ENCODE measurements at regions not wholly inside any gene's neighbourhood (a gene's known extent, or its start where the extent isn't known, plus 50 kb on each side); places are given as distances from the start of the nearest gene placed in this dataset.

GRCh38 chr16:8155275-8155674 lies 435.0 kb downstream of the TMEM114 start:
- no peak overlapping the region for H3K4me3 Mint-ChIP-seq
- H3K36me3 Mint-ChIP-seq (ENCODE audit: low read depth) = peaks cover 4% of the 10 kb centered on the region; the same call in 2 of the 3 replicates
- Histone ChIP-seq H3K4me3 (no peak overlapping the region), H2AFZ (no peak overlapping the region), H3K79me2 (replicated peaks; ENCODE audit: insufficient read depth) (no peaks in the 10 kb centered on the region), H3K27ac (ENCODE audit: low read depth) (no peak overlapping the region), H3F3A (replicated peaks; ENCODE audit: low read depth) (no peaks in the 10 kb centered on the region), H4K20me1 (replicated peaks; ENCODE audit: insufficient read depth) (no peaks in the 10 kb centered on the region), H3K27me3 (ENCODE audit: insufficient read depth) (no peaks in the 10 kb centered on the region), H3K9me2 (ENCODE audit: insufficient read depth) (no peaks in the 10 kb centered on the region), H3K36me3 (ENCODE audit: insufficient read depth) (no peaks in the 10 kb centered on the region; the same call in 1 of the 2 replicates), H3K4me2 (no peak overlapping the region), H3K4me1 (ENCODE audit: insufficient read depth) (no peaks in the 10 kb centered on the region)
- DNase-seq (ENCODE audit: low spot score) (no peak), ATAC-seq (no peak)
- TF ChIP-seq POLR2AphosphoS5 (IDR thresholded peaks at IDR 0.05; ENCODE audit: low read depth) = no peak
- TF ChIP-seq ZNF462 (CRISPR knock-in tag; IDR thresholded peaks at IDR 0.05) = no peak
- H3K9me3 Mint-ChIP-seq = peaks cover 38% of the 10 kb centered on the region
- peaks cover 2% of the 10 kb centered on the region for H3K27me3 Mint-ChIP-seq (ENCODE audit: insufficient read depth, low read depth, poor library complexity)
- no peaks in the 10 kb centered on the region for H3K4me1 Mint-ChIP-seq
- no peak overlapping the region for H3K27ac Mint-ChIP-seq

- H3K27ac Mint-ChIP-seq = no peak overlapping the region
- H3K9me3 Mint-ChIP-seq = peaks cover 8% of the 10 kb centered on the region; the same call in 2 of the 3 replicates
- no peaks in the 10 kb centered on the region for H4K20me1 ChIP-seq (replicated peaks; ENCODE audit: insufficient read depth)
- H3K4me3 Mint-ChIP-seq = no peak overlapping the region
- no peaks in the 10 kb centered on the region for H3K4me1 Mint-ChIP-seq
- no peaks in the 10 kb centered on the region for H3K79me2 ChIP-seq (replicated peaks; ENCODE audit: insufficient read depth)
- H3K4me3 ChIP-seq = no peak overlapping the region
- no peaks in the 10 kb centered on the region for H3K9me2 ChIP-seq (ENCODE audit: insufficient read depth)
- H3K4me2 ChIP-seq = no peak overlapping the region
- H3K4me1 ChIP-seq (ENCODE audit: insufficient read depth) = no peaks in the 10 kb centered on the region
- peaks cover 5% of the 10 kb centered on the region for H3K27me3 Mint-ChIP-seq (ENCODE audit: insufficient read depth, low read depth, poor library complexity)
- no peaks in the 10 kb centered on the region for H3K36me3 Mint-ChIP-seq (ENCODE audit: low read depth)
- H3K27me3 ChIP-seq (ENCODE audit: insufficient read depth) = no peaks in the 10 kb centered on the region
- H2AFZ ChIP-seq = no peak overlapping the region
- DNase-seq (ENCODE audit: low spot score) = no peak
- no peaks in the 10 kb centered on the region for H3K36me3 ChIP-seq (ENCODE audit: insufficient read depth)
- no peaks in the 10 kb centered on the region for H3F3A ChIP-seq (replicated peaks; ENCODE audit: low read depth)
- no peak for ATAC-seq
- H3K27ac ChIP-seq (ENCODE audit: low read depth) = no peak overlapping the region
- TF ChIP-seq JUNB (IDR thresholded peaks at IDR 0.05; ENCODE audit: unreplicated experiment) = no peak
- TF ChIP-seq POLR2AphosphoS5 (IDR thresholded peaks at IDR 0.05; ENCODE audit: low read depth) = no peak
- no peak for TF ChIP-seq ZNF462 (CRISPR knock-in tag; IDR thresholded peaks at IDR 0.05)
Measured at GRCh38 chr16:8146256-8147012, 443.9 kb downstream of the TMEM114 start.

Data from GM23338 (cell line).